SU-DHL-6 (cell line): ENCODE measurements at regions not wholly inside any gene's neighbourhood (a gene's known extent, or its start where the extent isn't known, plus 50 kb on each side); places are given as distances from the start of the nearest gene placed in this dataset.

Experiments used
- CTCF ChIP-seq: fragments of 200-600 bp; sonication (generic); IDR thresholded peaks from one replicate; pipeline ENCODE4 v1.5.1; 2017; ENCODE audit warnings: antibody characterized with exemption, mild to moderate bottlenecking, low read length, moderate library complexity; ENCODE audit not compliant: insufficient read depth, poor library complexity, severe bottlenecking
- EZH2phosphoT487 ChIP-seq: fragments of 200-600 bp; sonication (generic), shearing (Covaris generic); conservative IDR thresholded peaks from 2 replicates; pipeline ENCODE4 v1.6.1; 2018; ENCODE audit warnings: mild to moderate bottlenecking, antibody characterized with exemption, low read length, moderate library complexity, mixed read lengths

GRCh38 chr1:30257742-30258380 is 465.5 kb downstream of the MATN1 start:
- TF ChIP-seq CTCF, result no peak
- TF ChIP-seq EZH2phosphoT487, result no peak
